Thymus (tissue), 11 donors: ENCODE measurements at regions not wholly inside any gene's neighbourhood (a gene's known extent, or its start where the extent isn't known, plus 50 kb on each side); places are given as distances from the start of the nearest gene placed in this dataset.

Source experiments
- DNase-seq, 9 donors: peaks; one replicate each; pipeline ENCODE4 v3.0.0-alpha.2; 2013; ENCODE audit warnings: low spot score in 9 of 9, low read depth in 6 of 9, missing footprints in 1 of 9
- H3K27ac ChIP-seq, 2 donors: one replicate each; pipeline ENCODE4 v1.5.1; 2013; ENCODE audit warnings: control low read depth in 1 of 2, low read depth in 1 of 2, low read length in 1 of 2, mild to moderate bottlenecking in 1 of 2, moderate library complexity in 1 of 2
- H3K27me3 ChIP-seq, 2 donors: one replicate each; pipeline ENCODE4 v1.5.1; 2013; ENCODE audit warnings: low read length in 1 of 2; ENCODE audit not compliant: control insufficient read depth in 2 of 2, insufficient read depth in 1 of 2
- H3K36me3 ChIP-seq, 2 donors: one replicate each; pipeline ENCODE4 v1.5.1; 2013; ENCODE audit warnings: low read length in 1 of 2, mild to moderate bottlenecking in 1 of 2, moderate library complexity in 1 of 2; ENCODE audit not compliant: control insufficient read depth in 2 of 2, insufficient read depth in 2 of 2
- H3K4me1 ChIP-seq, 2 donors: one replicate each; pipeline ENCODE4 v1.5.1; 2013; ENCODE audit warnings: low read length in 2 of 2; ENCODE audit not compliant: control insufficient read depth in 2 of 2, insufficient read depth in 2 of 2
- H3K4me3 ChIP-seq, 2 donors: one replicate each; pipeline ENCODE4 v1.5.1; 2013; ENCODE audit warnings: low read length in 2 of 2, control low read depth in 1 of 2, mild to moderate bottlenecking in 1 of 2
- H3K9me3 ChIP-seq, 2 donors: one replicate each; pipeline ENCODE4 v1.5.1; 2013; ENCODE audit warnings: low read length in 1 of 2, mild to moderate bottlenecking in 1 of 2; ENCODE audit not compliant: control insufficient read depth in 2 of 2, insufficient read depth in 1 of 2
- WGBS: extraction: QIAGEN DNeasy Blood & Tissue Kit; methylation state at CpG from one replicate; pipeline ENCODE4 v1.1.7; 2013; 5-methylcytosine and 5-hydroxymethylcytosine counted together
- donor health status: healthy.

GRCh38 chr7:88495881-88496725 is 189.4 kb upstream of the STEAP4 start:
- DNase-seq = no peak
- no peak overlapping the region for H3K4me3 ChIP-seq
- H3K27ac ChIP-seq = no peak overlapping the region
- H3K4me1 ChIP-seq = no peaks in the 10 kb centered on the region
- H3K36me3 ChIP-seq = no peaks in the 10 kb centered on the region
- 71% methylated on average over 8 of the region's 8 CpGs for WGBS
- no peaks in the 10 kb centered on the region for H3K27me3 ChIP-seq
- no peaks in the 10 kb centered on the region for H3K9me3 ChIP-seq

DNA sequence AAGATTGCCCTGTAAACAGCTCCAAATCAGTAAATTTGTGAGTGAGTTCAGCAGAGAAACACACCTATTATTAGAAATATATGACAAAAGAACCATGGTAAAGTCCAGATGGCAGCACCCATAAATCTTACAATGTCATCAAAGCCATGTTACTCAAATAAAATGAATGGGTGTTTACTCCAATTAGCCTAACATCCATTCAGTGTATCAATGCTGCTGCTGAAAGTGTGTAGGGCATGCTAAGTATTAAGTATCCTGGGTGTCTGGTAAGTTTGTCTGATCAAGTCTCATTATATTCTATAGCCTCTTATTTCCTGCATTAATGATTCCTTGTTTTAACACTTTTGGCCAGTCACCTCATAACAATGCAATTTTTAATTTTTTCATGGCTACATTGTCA is 185.5 kb upstream of the STEAP4 start:
- no peaks in the 10 kb centered on the region for H3K36me3 ChIP-seq
- H3K27ac ChIP-seq = no peak overlapping the region
- no peak overlapping the region for H3K4me3 ChIP-seq

DNA sequence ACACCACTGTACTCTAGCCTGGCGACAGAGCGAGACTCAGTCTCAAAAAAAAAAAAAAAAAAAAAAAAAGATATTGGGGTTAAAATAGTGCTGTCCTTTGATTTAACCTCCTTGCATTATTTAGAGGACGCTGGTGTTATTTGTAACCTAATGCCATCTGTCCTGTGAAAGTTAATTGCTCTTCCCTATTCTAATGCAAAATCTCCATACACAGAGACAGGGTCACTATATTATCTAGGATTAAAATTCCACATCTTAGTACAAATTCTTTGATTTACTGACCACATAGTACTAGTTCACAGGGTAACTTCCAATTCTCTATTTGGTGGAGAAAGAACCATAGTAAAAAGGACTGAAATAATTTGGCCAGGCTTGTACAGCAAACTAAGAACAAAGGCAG is 184.2 kb upstream of the STEAP4 start:
- Histone ChIP-seq H3K27me3 (no peaks in the 10 kb centered on the region), H3K27ac (no peak overlapping the region), H3K4me1 (no peaks in the 10 kb centered on the region), H3K36me3 (no peaks in the 10 kb centered on the region), H3K9me3 (no peaks in the 10 kb centered on the region), H3K4me3 (no peak overlapping the region)
- DNase-seq = no peak
- WGBS = 71% methylated on average over 3 of the region's 3 CpGs

More for the DNA sequence above, 185.5 kb upstream of the STEAP4 start:
- no peaks in the 10 kb centered on the region for H3K4me1 ChIP-seq
- no peak for DNase-seq
- H3K27me3 ChIP-seq = no peaks in the 10 kb centered on the region
- no peaks in the 10 kb centered on the region for H3K9me3 ChIP-seq

GRCh38 chr7:88490161-88490560 is 183.5 kb upstream of the STEAP4 start:
- Histone ChIP-seq H3K36me3 (no peaks in the 10 kb centered on the region), H3K9me3 (no peaks in the 10 kb centered on the region), H3K4me1 (no peaks in the 10 kb centered on the region), H3K27ac (no peak overlapping the region), H3K4me3 (no peak overlapping the region), H3K27me3 (no peaks in the 10 kb centered on the region)
- WGBS = 92% methylated on average over 5 of the region's 5 CpGs
- no peak for DNase-seq

DNA sequence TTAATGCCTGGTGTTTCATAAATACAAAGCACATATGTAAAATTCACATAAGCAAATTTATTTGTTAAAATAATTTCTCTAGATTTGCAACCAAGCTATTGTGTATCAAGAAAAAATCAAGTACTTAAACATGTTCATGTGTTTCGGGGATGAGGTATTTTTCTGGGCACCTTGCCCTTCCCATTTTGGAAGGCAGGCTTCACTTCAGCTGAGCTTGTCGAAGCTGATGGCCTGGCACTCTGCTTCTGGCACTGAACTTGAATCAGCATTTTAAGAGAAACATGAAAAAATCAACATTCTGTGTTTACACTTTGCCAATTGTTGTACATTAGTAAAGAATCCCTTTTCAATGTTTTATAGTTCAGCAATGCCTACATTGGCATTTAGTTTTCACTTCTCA is 179.1 kb upstream of the STEAP4 start:
- no peaks in the 10 kb centered on the region for H3K4me1 ChIP-seq
- H3K36me3 ChIP-seq = no peaks in the 10 kb centered on the region
- H3K27me3 ChIP-seq = no peaks in the 10 kb centered on the region
- no peaks in the 10 kb centered on the region for H3K9me3 ChIP-seq
- no peak overlapping the region for H3K4me3 ChIP-seq
- WGBS = 89% methylated on average over 2 of the region's 2 CpGs
- H3K27ac ChIP-seq = no peak overlapping the region
- DNase-seq = no peak

- no peak overlapping the region for H3K27ac ChIP-seq
- WGBS = 87% methylated on average over 3 of the region's 3 CpGs
These were observed 177.9 kb upstream of the STEAP4 start for GRCh38 chr7:88484551-88484950.

GRCh38 chr7:88480896-88481295 is 174.2 kb upstream of the STEAP4 start:
- no peak overlapping the region for H3K27ac ChIP-seq
- H3K27me3 ChIP-seq = no peaks in the 10 kb centered on the region
- DNase-seq = peak in 3 of 9 donors; percentile 0 to 7 (median 1)
- H3K36me3 ChIP-seq = no peaks in the 10 kb centered on the region
- H3K4me1 ChIP-seq = no peaks in the 10 kb centered on the region
- H3K9me3 ChIP-seq = no peaks in the 10 kb centered on the region
- H3K4me3 ChIP-seq = no peak overlapping the region

More at GRCh38 chr7:88484551-88484950, 177.9 kb upstream of the STEAP4 start:
- Histone ChIP-seq H3K27me3 (no peaks in the 10 kb centered on the region), H3K36me3 (no peaks in the 10 kb centered on the region), H3K4me1 (no peaks in the 10 kb centered on the region), H3K4me3 (no peak overlapping the region), H3K9me3 (no peaks in the 10 kb centered on the region)
- DNase-seq = no peak

- WGBS = 73% methylated on average over 4 of the region's 4 CpGs
- no peak for DNase-seq
- H3K36me3 ChIP-seq = no peaks in the 10 kb centered on the region
- no peaks in the 10 kb centered on the region for H3K4me1 ChIP-seq
- no peak overlapping the region for H3K27ac ChIP-seq
- H3K27me3 ChIP-seq = no peaks in the 10 kb centered on the region
- no peaks in the 10 kb centered on the region for H3K9me3 ChIP-seq
- no peak overlapping the region for H3K4me3 ChIP-seq
These were observed 173.6 kb upstream of the STEAP4 start for GRCh38 chr7:88480271-88480670.

DNA sequence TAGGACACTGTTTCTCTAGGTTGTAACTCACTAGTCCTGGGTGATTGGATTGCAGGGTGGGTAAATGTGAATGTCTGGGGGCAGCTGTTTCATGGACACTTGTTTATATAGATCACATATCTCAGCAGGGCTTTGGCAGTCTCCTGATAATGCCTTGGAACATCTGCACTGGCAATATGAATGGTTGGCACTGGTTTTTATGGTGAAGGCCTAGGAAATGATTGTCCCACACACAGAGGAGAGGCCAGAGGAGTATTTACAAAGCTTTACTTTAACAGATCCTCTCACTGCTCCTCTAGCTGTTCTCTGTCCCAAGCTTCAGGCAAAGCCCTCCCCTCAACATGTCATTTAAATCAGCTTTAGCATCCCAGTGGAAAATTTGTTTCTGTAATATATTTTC is 171.3 kb upstream of the STEAP4 start:
- H3K36me3 ChIP-seq = no peaks in the 10 kb centered on the region
- H3K4me3 ChIP-seq = no peak overlapping the region
- no peak overlapping the region for H3K27ac ChIP-seq
- no peaks in the 10 kb centered on the region for H3K9me3 ChIP-seq
- no peaks in the 10 kb centered on the region for H3K4me1 ChIP-seq
- H3K27me3 ChIP-seq = no peaks in the 10 kb centered on the region
- no peak for DNase-seq
